Mesenchymal stem cell (in vitro differentiated cells and primary cell): ENCODE measurements at regions not wholly inside any gene's neighbourhood (a gene's known extent, or its start where the extent isn't known, plus 50 kb on each side); places are given as distances from the start of the nearest gene placed in this dataset.

ENCODE experiments used
- DNase-seq: peaks from one replicate; pipeline ENCODE4 v3.0.0-alpha.2; 2013
- H2AFZ ChIP-seq: one replicate; pipeline ENCODE4 v1.6.1; 2013; ENCODE audit warnings: low read depth, mild to moderate bottlenecking, control low read depth, inconsistent platforms, low read length, moderate library complexity
- H2AK5ac ChIP-seq: 2 replicates; pipeline ENCODE4 v1.6.1; 2013; ENCODE audit warnings: low read length, moderate library complexity, mild to moderate bottlenecking, inconsistent platforms; ENCODE audit not compliant: severe bottlenecking
- H2BK120ac ChIP-seq: one replicate; pipeline ENCODE4 v1.6.1; 2013; ENCODE audit warnings: low read depth, mild to moderate bottlenecking, inconsistent platforms, low read length, moderate library complexity
- H2BK12ac ChIP-seq, 2 experiments: one replicate each; pipeline ENCODE4 v1.6.1; 2013; ENCODE audit warnings: inconsistent platforms in 2 of 2, low read length in 2 of 2, mild to moderate bottlenecking in 2 of 2, moderate library complexity in 2 of 2, control low read depth in 1 of 2
- H2BK15ac ChIP-seq: one replicate; pipeline ENCODE4 v1.6.1; 2013; ENCODE audit warnings: mild to moderate bottlenecking, low read depth, inconsistent platforms; ENCODE audit not compliant: poor library complexity, severe bottlenecking
- H2BK5ac ChIP-seq: 2 replicates; pipeline ENCODE4 v1.6.1; 2013; ENCODE audit warnings: low read depth, mild to moderate bottlenecking, low read length, control low read depth, inconsistent platforms; ENCODE audit not compliant: poor library complexity, severe bottlenecking
- H3K14ac ChIP-seq, 2 experiments: one replicate each; pipeline ENCODE4 v1.6.1; 2013; ENCODE audit warnings: inconsistent platforms in 2 of 2, low read length in 2 of 2, control low read depth in 1 of 2, mild to moderate bottlenecking in 1 of 2, moderate library complexity in 1 of 2
- H3K18ac ChIP-seq, 2 experiments: one replicate each; pipeline ENCODE4 v1.6.1; 2013; ENCODE audit warnings: inconsistent platforms in 2 of 2, low read length in 2 of 2, control low read depth in 1 of 2, low read depth in 1 of 2, mild to moderate bottlenecking in 1 of 2
- H3K23ac ChIP-seq, 2 experiments: one replicate each; pipeline ENCODE4 v1.6.1; 2013; ENCODE audit warnings: inconsistent platforms in 2 of 2, low read length in 2 of 2, mild to moderate bottlenecking in 2 of 2, moderate library complexity in 2 of 2, control low read depth in 1 of 2
- H3K27ac ChIP-seq: 2 replicates; pipeline ENCODE4 v1.5.1; 2013; ENCODE audit warnings: mild to moderate bottlenecking, moderate library complexity, low read length, control low read depth, inconsistent platforms; ENCODE audit not compliant: poor library complexity, severe bottlenecking
- H3K27me3 ChIP-seq, 2 experiments: 2 replicates each; pipeline versions ENCODE4 v1.6.1 to v1.7.0; 2013; ENCODE audit warnings: low read length in 2 of 2, mild to moderate bottlenecking in 2 of 2, moderate library complexity in 2 of 2, control low read depth in 1 of 2, inconsistent platforms in 1 of 2; ENCODE audit not compliant: control insufficient read depth in 1 of 2, insufficient read depth in 1 of 2
- H3K36me3 ChIP-seq, 2 experiments: 2 replicates each; pipeline versions ENCODE4 v1.6.1 to v1.7.0; 2013; ENCODE audit warnings: low read length in 2 of 2, control low read depth in 1 of 2, inconsistent platforms in 1 of 2, low read depth in 1 of 2, mild to moderate bottlenecking in 1 of 2; ENCODE audit not compliant: insufficient read depth in 2 of 2, control insufficient read depth in 1 of 2
- H3K4ac ChIP-seq, 2 experiments: one replicate each; pipeline ENCODE4 v1.6.1; 2013; ENCODE audit warnings: inconsistent platforms in 2 of 2, low read length in 2 of 2, mild to moderate bottlenecking in 2 of 2, moderate library complexity in 2 of 2, control low read depth in 1 of 2, low read depth in 1 of 2
- H3K4me1 ChIP-seq: 2 replicates; pipeline ENCODE4 v1.6.1; 2013; ENCODE audit warnings: low read depth, low read length, control low read depth; ENCODE audit not compliant: control insufficient read depth, insufficient read depth
- H3K4me2 ChIP-seq: 2 replicates; pipeline ENCODE4 v1.6.1; 2013; ENCODE audit warnings: low read length, mild to moderate bottlenecking, inconsistent platforms; ENCODE audit not compliant: poor library complexity, severe bottlenecking
- H3K4me3 ChIP-seq, 2 experiments: 2 replicates each; pipeline versions ENCODE4 v1.5.1 to v1.7.0; 2013; ENCODE audit warnings: low read length in 2 of 2, mild to moderate bottlenecking in 2 of 2, control low read depth in 1 of 2, low read depth in 1 of 2; ENCODE audit not compliant: insufficient read depth in 1 of 2
- H3K79me1 ChIP-seq: replicated peaks from 2 replicates; pipeline ENCODE4 v1.6.1; 2013; ENCODE audit warnings: mild to moderate bottlenecking, control low read depth, low read length, inconsistent platforms; ENCODE audit not compliant: poor library complexity, severe bottlenecking
- H3K9ac ChIP-seq: 2 replicates; pipeline ENCODE4 v1.7.0; 2013; ENCODE audit warnings: mild to moderate bottlenecking, low read length, moderate library complexity
- H3K9me3 ChIP-seq: 2 replicates; pipeline ENCODE4 v1.7.0; 2013; ENCODE audit warnings: mild to moderate bottlenecking, low read length; ENCODE audit not compliant: control insufficient read depth
- H4K8ac ChIP-seq: one replicate; pipeline ENCODE4 v1.6.1; 2013; ENCODE audit warnings: inconsistent platforms, mild to moderate bottlenecking, low read length, moderate library complexity
- H4K91ac ChIP-seq: one replicate; pipeline ENCODE4 v1.6.1; 2013; ENCODE audit warnings: mild to moderate bottlenecking, low read length, inconsistent platforms
- WGBS: methylation state at CpG from one replicate; pipeline ENCODE4 v1.1.7; 2013; ENCODE audit warnings: mixed read lengths; 5-methylcytosine and 5-hydroxymethylcytosine counted together

DNA sequence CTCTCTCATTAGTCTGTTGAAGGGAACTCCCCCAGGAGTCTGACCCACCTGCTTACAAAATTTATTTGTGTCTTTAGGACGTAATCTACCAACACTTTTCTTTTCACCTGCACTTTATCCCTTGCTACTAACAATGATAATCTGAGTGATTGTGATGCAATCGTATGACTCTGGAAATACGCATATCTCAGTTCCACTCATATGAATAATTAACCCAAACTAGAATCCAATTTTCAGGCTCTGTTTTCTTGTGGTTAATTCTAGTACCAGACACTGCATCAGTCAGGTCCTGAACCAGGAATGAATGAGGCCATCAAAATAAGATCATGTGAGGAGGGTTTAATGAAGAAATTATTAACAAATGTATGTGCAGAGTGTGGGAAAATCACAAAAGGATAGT is 158.4 kb upstream of the SRD5A2 start:
- H3K14ac ChIP-seq = no peak overlapping the region
- H3K4me2 ChIP-seq = no peak overlapping the region
- H3K4me1 ChIP-seq = no peaks in the 10 kb centered on the region
- no peak overlapping the region for H3K18ac ChIP-seq
- H2BK120ac ChIP-seq = no peak overlapping the region
- H3K4me3 ChIP-seq = no peak overlapping the region
- H2BK15ac ChIP-seq = no peak overlapping the region
- peaks cover 0 to 6% of the 10 kb centered on the region in 2 experiments for H3K27me3 ChIP-seq
- H2BK12ac ChIP-seq = no peak overlapping the region
- no peak overlapping the region for H4K91ac ChIP-seq
- H3K27ac ChIP-seq = no peak overlapping the region
- H2AFZ ChIP-seq = no peak overlapping the region
- no peaks in the 10 kb centered on the region for H3K79me1 ChIP-seq
- H3K23ac ChIP-seq = no peak overlapping the region
- H2AK5ac ChIP-seq = no peak overlapping the region
- 84% methylated on average over 3 of the region's 3 CpGs for WGBS
- no peaks in the 10 kb centered on the region for H3K36me3 ChIP-seq
- H3K9ac ChIP-seq = no peak overlapping the region
- H2BK5ac ChIP-seq = no peak overlapping the region
- DNase-seq = no peak
- no peak overlapping the region for H4K8ac ChIP-seq
- H3K9me3 ChIP-seq = no peaks in the 10 kb centered on the region
- no peak overlapping the region for H3K4ac ChIP-seq

DNA sequence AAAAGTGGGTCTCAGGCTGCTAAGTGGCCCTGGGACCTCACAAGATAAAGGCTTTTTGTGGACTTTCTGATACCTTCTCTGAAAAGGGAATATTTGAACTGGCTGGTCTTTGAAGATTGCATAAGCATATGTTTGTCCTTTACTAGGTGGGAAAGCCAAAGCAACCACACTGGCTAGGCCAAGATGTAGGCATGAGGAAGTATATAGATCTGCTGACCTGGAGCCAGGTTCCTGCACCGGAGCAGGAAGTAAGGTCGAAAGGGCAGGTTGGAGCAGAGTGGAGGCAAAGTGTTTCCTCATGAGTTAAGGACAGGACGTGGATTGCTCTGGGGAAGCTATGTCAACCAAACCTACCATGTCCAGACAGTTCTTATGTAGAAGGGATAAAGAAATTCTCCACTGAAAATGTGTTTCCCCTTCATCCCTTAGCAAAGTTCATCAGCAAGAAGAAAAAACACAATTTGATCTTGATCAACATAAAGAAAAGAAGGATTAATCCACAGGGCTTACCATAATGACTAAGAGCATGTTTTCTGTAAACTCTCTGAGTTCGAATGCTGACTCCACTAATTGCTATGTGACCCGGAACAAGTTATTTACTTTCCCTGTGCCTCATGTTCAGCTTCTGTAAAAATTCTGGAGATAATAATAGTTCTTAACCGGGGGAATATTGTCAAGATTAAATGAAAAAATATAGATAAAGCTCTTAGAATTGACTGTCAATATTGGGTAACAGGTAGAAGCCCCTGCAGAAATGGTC is 156.1 kb upstream of the SRD5A2 start:
- Histone ChIP-seq H3K9ac (no peak overlapping the region), H2BK120ac (no peak overlapping the region), H2AFZ (no peak overlapping the region), H3K4me2 (no peak overlapping the region), H3K27me3 (peaks cover 0 to 6% of the 10 kb centered on the region in 2 experiments), H4K8ac (no peak overlapping the region), H2BK15ac (no peak overlapping the region), H2BK5ac (no peak overlapping the region), H4K91ac (no peak overlapping the region), H3K36me3 (no peaks in the 10 kb centered on the region), H3K18ac (no peak overlapping the region), H3K14ac (no peak overlapping the region), H3K4me1 (no peaks in the 10 kb centered on the region), H3K4ac (no peak overlapping the region), H3K23ac (no peak overlapping the region), H3K79me1 (no peaks in the 10 kb centered on the region), H2BK12ac (no peak overlapping the region), H3K9me3 (no peaks in the 10 kb centered on the region), H2AK5ac (no peak overlapping the region), H3K4me3 (no peak overlapping the region), H3K27ac (no peak overlapping the region)
- 47% methylated on average over 5 of the region's 6 CpGs for WGBS
- DNase-seq = no peak

DNA sequence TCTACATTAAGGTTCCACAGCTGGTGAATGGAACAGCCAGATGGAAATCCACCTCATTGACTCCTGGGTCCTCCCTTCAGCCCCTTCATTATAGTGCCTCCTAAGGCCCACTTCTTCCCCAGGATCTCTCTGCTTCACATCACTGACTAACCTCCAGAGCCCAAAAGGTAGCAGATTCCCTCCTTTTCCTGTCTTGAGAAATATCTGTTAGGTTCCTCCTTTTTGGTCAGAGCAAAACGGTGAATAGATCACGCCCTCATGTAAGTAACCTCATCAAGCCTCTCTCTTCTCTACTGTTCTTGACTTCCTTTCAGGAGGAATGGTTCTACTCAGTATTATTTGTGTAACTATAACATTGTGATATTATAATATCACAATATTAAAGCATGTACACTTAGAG is 155.0 kb upstream of the SRD5A2 start:
- Histone ChIP-seq H2BK12ac (no peak overlapping the region), H3K18ac (no peak overlapping the region), H3K9ac (no peak overlapping the region), H3K4me3 (no peak overlapping the region), H2AFZ (no peak overlapping the region), H2BK5ac (no peak overlapping the region), H3K36me3 (no peaks in the 10 kb centered on the region), H3K4me1 (no peaks in the 10 kb centered on the region), H4K91ac (no peak overlapping the region), H3K9me3 (no peaks in the 10 kb centered on the region), H4K8ac (no peak overlapping the region), H2BK15ac (no peak overlapping the region), H3K79me1 (no peaks in the 10 kb centered on the region), H2BK120ac (no peak overlapping the region), H3K27me3 (peaks cover 0 to 6% of the 10 kb centered on the region in 2 experiments), H3K23ac (no peak overlapping the region), H3K27ac (no peak overlapping the region), H3K4ac (no peak overlapping the region), H3K4me2 (no peak overlapping the region), H3K14ac (no peak overlapping the region), H2AK5ac (no peak overlapping the region)
- no CpG with 5 or more reads among the region's 2 CpGs for WGBS
- no peak for DNase-seq

DNA sequence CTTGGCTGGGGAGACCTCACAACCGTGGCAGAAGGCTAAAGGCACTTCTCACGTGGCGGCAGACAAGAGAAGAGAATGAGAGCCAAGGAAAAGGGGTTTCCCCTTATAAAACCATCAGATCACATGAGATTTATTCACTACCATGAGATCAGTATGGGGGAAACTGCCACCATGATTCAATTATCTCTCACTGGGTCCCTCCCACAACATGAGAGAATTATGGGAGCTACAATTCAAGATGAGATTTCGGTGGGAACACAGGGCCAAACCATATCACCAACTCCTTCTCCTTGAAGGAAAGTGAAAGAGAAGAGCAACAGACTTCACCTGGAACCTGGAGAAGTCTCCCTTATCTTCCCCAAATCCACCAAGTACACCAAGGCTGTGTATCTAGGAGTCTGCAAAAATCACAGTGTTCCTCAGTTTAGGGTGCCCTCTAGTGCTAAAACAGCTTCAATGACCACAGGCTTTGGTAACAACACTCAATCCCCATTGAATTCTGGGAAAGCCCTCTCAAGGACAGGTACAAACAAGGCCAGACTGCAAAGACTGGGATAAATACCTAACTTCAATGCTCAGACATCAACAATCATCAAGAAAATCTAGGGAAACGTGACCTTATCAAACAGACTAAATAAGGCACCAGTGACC is 148.8 kb upstream of the SRD5A2 start:
- no peak overlapping the region for H3K9ac ChIP-seq
- DNase-seq = peak; percentile 1
- no peak overlapping the region for H3K18ac ChIP-seq
- no peak overlapping the region for H3K4me3 ChIP-seq
- H4K91ac ChIP-seq = no peak overlapping the region
- H3K4ac ChIP-seq = no peak overlapping the region
- H3K9me3 ChIP-seq = no peaks in the 10 kb centered on the region
- no peak overlapping the region for H2BK120ac ChIP-seq
- no peak overlapping the region for H3K14ac ChIP-seq
- H3K36me3 ChIP-seq = no peaks in the 10 kb centered on the region
- no peak overlapping the region for H4K8ac ChIP-seq
- H2BK12ac ChIP-seq = no peak overlapping the region
- H3K4me1 ChIP-seq = no peaks in the 10 kb centered on the region
- H3K4me2 ChIP-seq = no peak overlapping the region
- no peaks in the 10 kb centered on the region for H3K27me3 ChIP-seq
- no peak overlapping the region for H3K27ac ChIP-seq
- 46% methylated on average over 3 of the region's 5 CpGs for WGBS
- H2AFZ ChIP-seq = no peak overlapping the region
- H2BK15ac ChIP-seq = no peak overlapping the region
- no peaks in the 10 kb centered on the region for H3K79me1 ChIP-seq
- H3K23ac ChIP-seq = no peak overlapping the region
- no peak overlapping the region for H2BK5ac ChIP-seq
- no peak overlapping the region for H2AK5ac ChIP-seq
